ENCODE measurements at regions not wholly inside any gene's neighbourhood (a gene's known extent, or its start where the extent isn't known, plus 50 kb on each side); places are given as distances from the start of the nearest gene placed in this dataset.

DNA sequence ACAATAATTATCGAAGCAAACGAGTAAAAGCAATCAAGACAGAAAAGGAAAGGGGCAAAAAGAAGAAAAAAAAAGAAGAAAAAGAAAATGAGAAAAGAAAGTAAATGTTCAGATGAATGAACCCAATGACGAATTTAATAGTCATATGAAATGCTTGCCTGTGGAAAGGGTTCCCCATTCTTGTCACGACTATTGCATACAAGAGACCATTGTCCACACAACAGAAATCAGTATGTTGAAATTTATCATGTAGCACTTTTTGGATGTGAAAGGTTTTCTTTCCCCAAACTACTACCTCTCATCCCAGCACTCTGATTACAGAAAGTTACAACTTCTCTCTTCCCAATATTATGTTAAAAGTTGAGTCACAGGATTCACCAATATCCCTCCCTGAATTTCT, 162.4 kb downstream of the ZDHHC21 start:
- H3K9me3 ChIP-seq (ENCODE audit: control insufficient read depth in 1 of 2, insufficient read depth in 1 of 2, low read depth in 1 of 2, low read length in 2 of 2) = no peaks in the 10 kb centered on the region
- no peak overlapping the region for H3K9ac ChIP-seq (ENCODE audit: low read length)
- RAD21 ChIA-PET (ENCODE audit: low non-redundant PET in 1 of 2, low total read pairs in 2 of 2, uncharacterized antibody in 2 of 2, unreplicated experiment in 2 of 2) = no interaction called here
- no peak overlapping the region for H3K4me3 ChIP-seq (replicated peaks in 1 of 2; ENCODE audit: low read depth in 1 of 2, low read length in 2 of 2)
- H3K27ac ChIP-seq (ENCODE audit: low read depth, low read length) = no peak overlapping the region
- TF ChIP-seq, protein P1, sequence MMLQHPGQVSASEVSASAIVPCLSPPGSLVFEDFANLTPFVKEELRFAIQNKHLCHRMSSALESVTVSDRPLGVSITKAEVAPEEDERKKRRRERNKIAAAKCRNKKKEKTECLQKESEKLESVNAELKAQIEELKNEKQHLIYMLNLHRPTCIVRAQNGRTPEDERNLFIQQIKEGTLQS (IDR thresholded peaks at IDR 0.05) = no peak
- TF ChIP-seq, protein P2, sequence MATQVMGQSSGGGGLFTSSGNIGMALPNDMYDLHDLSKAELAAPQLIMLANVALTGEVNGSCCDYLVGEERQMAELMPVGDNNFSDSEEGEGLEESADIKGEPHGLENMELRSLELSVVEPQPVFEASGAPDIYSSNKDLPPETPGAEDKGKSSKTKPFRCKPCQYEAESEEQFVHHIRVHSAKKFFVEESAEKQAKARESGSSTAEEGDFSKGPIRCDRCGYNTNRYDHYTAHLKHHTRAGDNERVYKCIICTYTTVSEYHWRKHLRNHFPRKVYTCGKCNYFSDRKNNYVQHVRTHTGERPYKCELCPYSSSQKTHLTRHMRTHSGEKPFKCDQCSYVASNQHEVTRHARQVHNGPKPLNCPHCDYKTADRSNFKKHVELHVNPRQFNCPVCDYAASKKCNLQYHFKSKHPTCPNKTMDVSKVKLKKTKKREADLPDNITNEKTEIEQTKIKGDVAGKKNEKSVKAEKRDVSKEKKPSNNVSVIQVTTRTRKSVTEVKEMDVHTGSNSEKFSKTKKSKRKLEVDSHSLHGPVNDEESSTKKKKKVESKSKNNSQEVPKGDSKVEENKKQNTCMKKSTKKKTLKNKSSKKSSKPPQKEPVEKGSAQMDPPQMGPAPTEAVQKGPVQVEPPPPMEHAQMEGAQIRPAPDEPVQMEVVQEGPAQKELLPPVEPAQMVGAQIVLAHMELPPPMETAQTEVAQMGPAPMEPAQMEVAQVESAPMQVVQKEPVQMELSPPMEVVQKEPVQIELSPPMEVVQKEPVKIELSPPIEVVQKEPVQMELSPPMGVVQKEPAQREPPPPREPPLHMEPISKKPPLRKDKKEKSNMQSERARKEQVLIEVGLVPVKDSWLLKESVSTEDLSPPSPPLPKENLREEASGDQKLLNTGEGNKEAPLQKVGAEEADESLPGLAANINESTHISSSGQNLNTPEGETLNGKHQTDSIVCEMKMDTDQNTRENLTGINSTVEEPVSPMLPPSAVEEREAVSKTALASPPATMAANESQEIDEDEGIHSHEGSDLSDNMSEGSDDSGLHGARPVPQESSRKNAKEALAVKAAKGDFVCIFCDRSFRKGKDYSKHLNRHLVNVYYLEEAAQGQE (IDR thresholded peaks at IDR 0.05; ENCODE audit: low read depth) = no peak
- TF ChIP-seq FOSL1 (IDR thresholded peaks at IDR 0.05; ENCODE audit: low read depth) (no peak), CEBPB (IDR thresholded peaks at IDR 0.05; ENCODE audit: low read depth) (no peak), ZNF274 (IDR thresholded peaks at IDR 0.05; ENCODE audit: low read depth, low read length) (no peak), TCF7L2 (IDR thresholded peaks at IDR 0.05; ENCODE audit: borderline replicate concordance, extremely low read depth, insufficient read depth, insufficient read length) (no peak), CBX3 (IDR thresholded peaks at IDR 0.05; ENCODE audit: low read depth) (no peak), EGR1 (IDR thresholded peaks at IDR 0.05; ENCODE audit: low read depth) (no peak), ZFX (IDR thresholded peaks at IDR 0.05) (no peak), SIN3A (IDR thresholded peaks at IDR 0.05; ENCODE audit: low read depth) (no peak), SP1 (IDR thresholded peaks at IDR 0.05; ENCODE audit: low read depth) (no peak), YY1 (IDR thresholded peaks at IDR 0.05; ENCODE audit: extremely low read depth, insufficient replicate concordance, low read depth, low read length) (no peak)
- TF ChIP-seq, protein P3, sequence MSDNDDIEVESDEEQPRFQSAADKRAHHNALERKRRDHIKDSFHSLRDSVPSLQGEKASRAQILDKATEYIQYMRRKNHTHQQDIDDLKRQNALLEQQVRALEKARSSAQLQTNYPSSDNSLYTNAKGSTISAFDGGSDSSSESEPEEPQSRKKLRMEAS (IDR thresholded peaks at IDR 0.05) = no peak
- intact Hi-C loops (cut with micrococcal nuclease) = no loop called here
- POLR2A ChIA-PET = no interaction called here
- H4K20me1 ChIP-seq (ENCODE audit: insufficient read depth) = no peaks in the 10 kb centered on the region
- H3K79me2 ChIP-seq (ENCODE audit: insufficient read depth, low read length) = no peaks in the 10 kb centered on the region
- H3K4me1 ChIP-seq (ENCODE audit: control insufficient read depth in 1 of 2, insufficient read depth in 2 of 2, low read length in 2 of 2) = no peaks in the 10 kb centered on the region; a peak in 1 of 4 replicates
- no peak overlapping the region for H3K4me2 ChIP-seq (ENCODE audit: low read length)
- CTCF ChIA-PET = no interaction called here
- no peaks in the 10 kb centered on the region for H3K36me3 ChIP-seq (ENCODE audit: control insufficient read depth in 1 of 2, insufficient read depth in 2 of 2, low read length in 2 of 2)
- DNase-seq (ENCODE audit: low read depth, low spot score) = no peak
- no peak for ATAC-seq
- H3K9me2 ChIP-seq (ENCODE audit: insufficient read depth) = no peaks in the 10 kb centered on the region
- BruUV-seq (replicated peaks) = no TSS peak
- H3K27me3 ChIP-seq (ENCODE audit: insufficient read depth, low read length) = peaks cover 52% of the 10 kb centered on the region
- no peak overlapping the region for H2AFZ ChIP-seq (ENCODE audit: low read depth, low read length, poor library complexity, severe bottlenecking)

Data from HCT116 (cell line).